Spleen (tissue), 11 donors: ENCODE measurements at regions not wholly inside any gene's neighbourhood (a gene's known extent, or its start where the extent isn't known, plus 50 kb on each side); places are given as distances from the start of the nearest gene placed in this dataset.

Experiments used
- DNase-seq: peaks from one replicate; pipeline ENCODE4 v3.0.0-alpha.2; 2020
- H3K27ac ChIP-seq, 8 donors: fragments of 200-600 bp; sonication (generic) in 7 of 8; 1 replicate in 4 of 8; 2 replicates in 4 of 8; pipeline versions ENCODE4 v1.5.0 to v1.8.0; 2016 to 2021; ENCODE audit warnings: inconsistent platforms in 4 of 8, mild to moderate bottlenecking in 4 of 8, moderate library complexity in 1 of 8
- H3K27me3 ChIP-seq, 7 donors: fragments of 200-600 bp; sonication (generic) in 6 of 7; replicated peaks in 1 of 7; 1 replicate in 4 of 7; 2 replicates in 3 of 7; pipeline versions ENCODE4 v1.5.0 to v1.8.0; 2016 to 2021; ENCODE audit warnings: inconsistent platforms in 3 of 7, mild to moderate bottlenecking in 1 of 7
- H3K36me3 ChIP-seq, 6 donors: fragments of 200-600 bp; sonication (generic) in 5 of 6; 1 replicate in 4 of 6; 2 replicates in 2 of 6; pipeline versions ENCODE4 v1.5.0 to v1.8.0; 2016 to 2021; ENCODE audit warnings: inconsistent platforms in 2 of 6
- H3K4me1 ChIP-seq, 6 donors: fragments of 200-600 bp; sonication (generic) in 5 of 6; 1 replicate in 3 of 6; 2 replicates in 3 of 6; pipeline versions ENCODE4 v1.5.0 to v1.8.0; 2016 to 2021; ENCODE audit warnings: inconsistent platforms in 3 of 6
- H3K4me3 ChIP-seq, 8 donors: fragments of 200-600 bp; sonication (generic) in 7 of 8; 1 replicate in 4 of 8; 2 replicates in 4 of 8; pipeline versions ENCODE4 v1.5.0 to v1.8.0; 2016 to 2021; ENCODE audit warnings: inconsistent platforms in 4 of 8, mild to moderate bottlenecking in 4 of 8, moderate library complexity in 2 of 8
- H3K9me3 ChIP-seq, 8 donors: fragments of 200-600 bp; sonication (generic) in 7 of 8; 1 replicate in 4 of 8; 2 replicates in 4 of 8; pipeline versions ENCODE4 v1.5.0 to v1.8.0; 2016 to 2021; ENCODE audit warnings: inconsistent platforms in 4 of 8
- POLR2A ChIP-seq, 3 donors: fragments of 450-650 bp; IDR thresholded peaks; one replicate each; pipeline ENCODE4 v1.5.1; 2017; ENCODE audit warnings: antibody characterized with exemption in 3 of 3, mild to moderate bottlenecking in 1 of 3
- POLR2AphosphoS5 ChIP-seq, 3 donors: sonication (generic); formaldehyde crosslinking; IDR thresholded peaks; one replicate each; pipeline ENCODE4 v1.5.1; 2017; ENCODE audit warnings: antibody characterized with exemption in 3 of 3
- WGBS, 5 donors: extraction: QIAGEN DNeasy Blood & Tissue Kit in 3 of 5; methylation state at CpG; one replicate each; pipeline versions ENCODE4 v1.1.5 to v1.1.7; 2013 to 2018; 5-methylcytosine and 5-hydroxymethylcytosine counted together
- intact Hi-C: fragments of 100-400 bp; cut with DNase I; formaldehyde crosslinking; loops from one replicate; pipeline ENCODE4 v1.15.0; 2023; ENCODE audit warnings: low total_unique reads
- TF ChIP-seq, protein P1 (sequence below), 11 experiments: fragments of 200-600 bp in 7 of 11; fragments of 450-650 bp in 4 of 11; sonication (generic) in 4 of 11; IDR thresholded peaks in 8 of 11; conservative IDR thresholded peaks in 3 of 11; 1 replicate in 7 of 11; 2 replicates in 4 of 11; pipeline versions ENCODE4 v1.4.0 to v1.8.0; 2016 to 2021; ENCODE audit warnings: antibody characterized with exemption in 11 of 11, inconsistent platforms in 4 of 11, mild to moderate bottlenecking in 1 of 11
- donor health status: healthy with polysubstance abuse.
- donor health status: DM: no; HTN: no; CAD: no; lungs with moderate emphysema.
- donor health status: DM: no; HTN: no; CAD: no.
- donor health status: Bipolar disorder and iron deficiency.
- donor health status: healthy.
- donor health status: DM: no; HTN: no; CAD: no.
- donor health status: DM: yes; HTN: yes; CAD: no.

DNA sequence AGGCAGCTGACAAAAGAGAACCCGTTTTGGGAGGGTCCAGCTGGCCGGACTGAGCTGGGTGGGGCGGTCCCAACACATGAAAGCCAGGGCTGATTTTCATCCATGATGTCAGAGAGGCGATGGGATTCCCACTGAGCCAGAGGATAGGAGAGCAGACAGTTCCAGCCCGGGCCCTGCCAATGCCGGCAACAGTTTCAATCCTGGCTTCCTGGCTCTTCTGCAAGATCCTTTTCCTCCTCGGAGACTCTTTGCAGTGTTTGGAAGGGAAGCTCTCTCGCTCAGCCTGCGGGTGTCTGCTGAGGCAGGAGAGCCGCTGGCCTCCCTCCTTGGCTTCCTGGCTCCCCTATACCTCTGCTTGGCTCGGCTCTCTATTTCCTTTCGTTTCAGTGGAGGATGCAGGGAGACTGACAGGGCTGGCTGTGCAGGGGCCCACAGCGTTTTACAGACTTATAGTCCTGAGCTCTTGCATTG, 145.5 kb upstream of the SOX9 start:
- Histone ChIP-seq H3K27ac (peak overlapping the region in 4 of 8 donors; percentile 17 to 64 (median 20)), H3K9me3 (peaks cover 0 to 19% (median 2%) of the 10 kb centered on the region in 8 donors)

DNA sequence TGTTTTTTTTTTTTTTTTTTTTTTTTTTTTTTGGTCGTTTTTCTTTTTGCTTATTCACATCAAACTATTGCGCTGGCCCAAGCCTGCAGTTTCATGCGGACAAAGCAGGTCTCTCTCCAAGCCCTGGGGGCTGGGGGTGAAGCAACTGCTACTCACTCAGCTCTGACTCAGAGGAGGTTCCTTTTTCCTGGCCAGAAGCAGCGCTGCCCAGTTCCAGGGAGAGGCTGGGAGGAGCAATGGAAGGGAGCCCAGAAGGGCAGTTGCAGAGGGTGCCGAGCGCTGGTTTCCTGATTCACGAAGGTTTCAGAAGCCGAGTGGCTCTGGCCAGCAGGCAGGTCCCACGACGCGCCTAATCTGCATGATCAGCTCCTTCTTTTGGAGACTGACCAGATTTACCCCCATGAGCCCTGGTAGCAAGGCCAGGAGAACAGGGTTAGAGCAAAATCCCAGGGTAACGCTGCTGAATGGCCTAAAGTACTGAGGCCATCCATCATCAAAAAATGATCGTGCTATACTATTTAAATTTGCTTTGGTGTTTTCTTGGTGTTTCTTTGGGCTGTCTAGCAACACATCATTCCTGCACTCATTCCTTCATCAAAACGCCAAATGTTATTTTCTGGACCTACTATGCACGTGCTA, 144.7 kb upstream of the SOX9 start:
- no peak overlapping the region for H3K4me3 ChIP-seq
- TF ChIP-seq, protein P1, sequence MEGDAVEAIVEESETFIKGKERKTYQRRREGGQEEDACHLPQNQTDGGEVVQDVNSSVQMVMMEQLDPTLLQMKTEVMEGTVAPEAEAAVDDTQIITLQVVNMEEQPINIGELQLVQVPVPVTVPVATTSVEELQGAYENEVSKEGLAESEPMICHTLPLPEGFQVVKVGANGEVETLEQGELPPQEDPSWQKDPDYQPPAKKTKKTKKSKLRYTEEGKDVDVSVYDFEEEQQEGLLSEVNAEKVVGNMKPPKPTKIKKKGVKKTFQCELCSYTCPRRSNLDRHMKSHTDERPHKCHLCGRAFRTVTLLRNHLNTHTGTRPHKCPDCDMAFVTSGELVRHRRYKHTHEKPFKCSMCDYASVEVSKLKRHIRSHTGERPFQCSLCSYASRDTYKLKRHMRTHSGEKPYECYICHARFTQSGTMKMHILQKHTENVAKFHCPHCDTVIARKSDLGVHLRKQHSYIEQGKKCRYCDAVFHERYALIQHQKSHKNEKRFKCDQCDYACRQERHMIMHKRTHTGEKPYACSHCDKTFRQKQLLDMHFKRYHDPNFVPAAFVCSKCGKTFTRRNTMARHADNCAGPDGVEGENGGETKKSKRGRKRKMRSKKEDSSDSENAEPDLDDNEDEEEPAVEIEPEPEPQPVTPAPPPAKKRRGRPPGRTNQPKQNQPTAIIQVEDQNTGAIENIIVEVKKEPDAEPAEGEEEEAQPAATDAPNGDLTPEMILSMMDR (IDR thresholded peaks at IDR 0.05 in 8 of 11, conservative IDR thresholded peaks at IDR 0.05 in 3 of 11): no peak
- TF ChIP-seq POLR2A (IDR thresholded peaks at IDR 0.05) (no peak), POLR2AphosphoS5 (IDR thresholded peaks at IDR 0.05) (no peak)
- no peak for DNase-seq
- 51 to 71% (median 55%) methylated on average over 14 to 15 of the region's 15 CpGs for WGBS, 5 donors
- H3K27me3 ChIP-seq: no peaks in the 10 kb centered on the region
- H3K4me1 ChIP-seq: peaks cover 0 to 8% (median 0%) of the 10 kb centered on the region in 6 donors
- intact Hi-C loops: no loop called here
- no peaks in the 10 kb centered on the region for H3K36me3 ChIP-seq
- peaks cover 0 to 19% (median 2%) of the 10 kb centered on the region in 8 donors for H3K9me3 ChIP-seq
- no peak overlapping the region for H3K27ac ChIP-seq

More for the DNA sequence above, 145.5 kb upstream of the SOX9 start:
- TF ChIP-seq POLR2AphosphoS5 (IDR thresholded peaks at IDR 0.05) (no peak), POLR2A (IDR thresholded peaks at IDR 0.05) (no peak)
- TF ChIP-seq, protein P1 (IDR thresholded peaks at IDR 0.05 in 8 of 11, conservative IDR thresholded peaks at IDR 0.05 in 3 of 11): no peak
- DNase-seq: no peak
- WGBS, 5 donors: 13 to 21% (median 18%) methylated on average over 13 of the region's 13 CpGs
- Histone ChIP-seq H3K27me3 (no peaks in the 10 kb centered on the region), H3K4me3 (peak overlapping the region in 3 of 8 donors; percentile 19 to 45 (median 24)), H3K36me3 (no peaks in the 10 kb centered on the region), H3K4me1 (peaks cover 0 to 8% (median 0%) of the 10 kb centered on the region in 6 donors)
- intact Hi-C loops: no loop called here

DNA sequence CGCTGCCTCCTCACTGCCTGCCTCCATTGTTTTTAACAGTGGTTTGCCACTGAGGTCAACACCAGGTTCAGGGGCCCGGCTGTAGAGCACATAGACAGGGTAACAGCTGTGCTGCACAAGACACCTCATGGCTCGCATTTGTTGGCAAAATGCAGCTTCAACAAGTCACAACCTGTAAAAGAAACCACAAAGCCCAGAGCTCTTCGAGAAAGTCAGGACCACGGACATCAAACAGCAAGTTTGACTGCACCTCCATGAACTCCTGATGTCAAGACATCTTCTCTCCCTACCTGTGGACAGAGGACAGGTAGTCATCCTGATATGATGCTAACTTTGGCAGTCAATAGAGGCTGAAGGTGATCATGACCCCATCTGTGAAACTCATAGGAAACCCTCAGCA, 142.4 kb upstream of the SOX9 start:
- no peak overlapping the region for H3K4me3 ChIP-seq
- no peaks in the 10 kb centered on the region for H3K36me3 ChIP-seq
- H3K4me1 ChIP-seq: peaks cover 0 to 8% (median 0%) of the 10 kb centered on the region in 6 donors
- no peaks in the 10 kb centered on the region for H3K27me3 ChIP-seq
- 61 to 90% (median 63%) methylated on average over 2 to 5 of the region's 5 CpGs for WGBS, 5 donors
- TF ChIP-seq, protein P1 (IDR thresholded peaks at IDR 0.05 in 8 of 11, conservative IDR thresholded peaks at IDR 0.05 in 3 of 11): no peak
- TF ChIP-seq POLR2AphosphoS5 (IDR thresholded peaks at IDR 0.05) (no peak), POLR2A (IDR thresholded peaks at IDR 0.05) (no peak)
- H3K9me3 ChIP-seq: peaks cover 0 to 19% (median 2%) of the 10 kb centered on the region in 8 donors
- no peak for DNase-seq
- H3K27ac ChIP-seq: no peak overlapping the region
- intact Hi-C loops: no loop called here

DNA sequence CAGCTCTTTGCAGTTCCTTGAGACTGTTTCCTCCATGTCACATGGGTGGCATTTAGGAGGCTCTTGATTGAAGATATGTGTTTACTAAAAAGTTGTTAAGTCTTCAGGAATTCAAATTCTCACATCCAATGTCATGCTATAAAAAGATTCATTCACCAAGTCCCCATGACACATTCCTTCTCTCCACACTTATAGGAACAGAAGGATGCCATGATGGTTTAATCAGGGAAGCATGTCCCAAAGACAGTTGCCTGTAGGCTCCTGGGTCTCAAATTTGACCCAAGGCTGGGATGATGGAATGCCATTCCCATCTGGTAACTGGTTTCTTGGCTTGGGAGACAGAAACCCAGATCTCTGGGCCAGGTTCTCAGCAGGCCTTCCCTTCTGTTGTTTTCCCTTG, 140.6 kb upstream of the SOX9 start:
- H3K27ac ChIP-seq: no peak overlapping the region
- H3K4me3 ChIP-seq: no peak overlapping the region
- H3K36me3 ChIP-seq: no peaks in the 10 kb centered on the region
- no peak for DNase-seq
- no peaks in the 10 kb centered on the region for H3K27me3 ChIP-seq
- intact Hi-C loops: no loop called here
- peaks cover 0 to 19% (median 2%) of the 10 kb centered on the region in 8 donors for H3K9me3 ChIP-seq
- peaks cover 0 to 7% (median 0%) of the 10 kb centered on the region in 6 donors for H3K4me1 ChIP-seq
- TF ChIP-seq, protein P1 (IDR thresholded peaks at IDR 0.05 in 8 of 11, conservative IDR thresholded peaks at IDR 0.05 in 3 of 11): no peak
- TF ChIP-seq POLR2A (IDR thresholded peaks at IDR 0.05) (no peak), POLR2AphosphoS5 (IDR thresholded peaks at IDR 0.05) (no peak)
